Vagina (tissue), 2 donors: ENCODE measurements at regions not wholly inside any gene's neighbourhood (a gene's known extent, or its start where the extent isn't known, plus 50 kb on each side); places are given as distances from the start of the nearest gene placed in this dataset.

Source experiments
- DNase-seq, 2 donors: peaks; one replicate each; pipeline ENCODE4 v3.0.0-alpha.2; 2017; ENCODE audit errors: extremely low spot score in 2 of 2
- H3K27ac ChIP-seq: fragments of 200-600 bp; sonication (generic); one replicate; pipeline ENCODE4 v1.5.1; 2019
- H3K27me3 ChIP-seq: fragments of 200-600 bp; sonication (generic); one replicate; pipeline ENCODE4 v1.5.1; 2019
- H3K36me3 ChIP-seq, 2 donors: fragments of 200-600 bp; sonication (generic); one replicate each; pipeline ENCODE4 v1.5.1; 2017 to 2019
- H3K4me1 ChIP-seq: fragments of 200-600 bp; sonication (generic); one replicate; pipeline ENCODE4 v1.5.1; 2019
- H3K4me3 ChIP-seq, 2 donors: fragments of 200-600 bp; sonication (generic); 1 replicate in 1 of 2; 2 replicates in 1 of 2; pipeline ENCODE4 v1.5.1; 2016 to 2019
- H3K9me3 ChIP-seq: fragments of 200-600 bp; sonication (generic); one replicate; pipeline ENCODE4 v1.5.1; 2019
- CTCF ChIP-seq, 3 experiments: fragments of 450-650 bp in 2 of 3; fragments of 200-600 bp in 1 of 3; sonication (generic) in 1 of 3; IDR thresholded peaks; one replicate each; pipeline ENCODE4 v1.5.1; 2017 to 2019; ENCODE audit warnings: antibody characterized with exemption in 3 of 3, mild to moderate bottlenecking in 2 of 3, moderate library complexity in 2 of 3
- POLR2A ChIP-seq, 2 donors: fragments of 450-650 bp; IDR thresholded peaks; one replicate each; pipeline ENCODE4 v1.6.1; 2017; ENCODE audit warnings: antibody characterized with exemption in 2 of 2, mild to moderate bottlenecking in 2 of 2, moderate library complexity in 2 of 2
- POLR2AphosphoS5 ChIP-seq, 2 donors: sonication (generic); formaldehyde crosslinking; IDR thresholded peaks; one replicate each; pipeline ENCODE4 v1.9.0; 2017; ENCODE audit warnings: antibody characterized with exemption in 2 of 2, mild to moderate bottlenecking in 2 of 2, low read depth in 1 of 2; ENCODE audit not compliant: insufficient read depth in 1 of 2
- intact Hi-C: fragments of 100-400 bp; cut with DNase I; formaldehyde crosslinking; loops from one replicate; pipeline ENCODE4 v1.15.1; 2023

DNA sequence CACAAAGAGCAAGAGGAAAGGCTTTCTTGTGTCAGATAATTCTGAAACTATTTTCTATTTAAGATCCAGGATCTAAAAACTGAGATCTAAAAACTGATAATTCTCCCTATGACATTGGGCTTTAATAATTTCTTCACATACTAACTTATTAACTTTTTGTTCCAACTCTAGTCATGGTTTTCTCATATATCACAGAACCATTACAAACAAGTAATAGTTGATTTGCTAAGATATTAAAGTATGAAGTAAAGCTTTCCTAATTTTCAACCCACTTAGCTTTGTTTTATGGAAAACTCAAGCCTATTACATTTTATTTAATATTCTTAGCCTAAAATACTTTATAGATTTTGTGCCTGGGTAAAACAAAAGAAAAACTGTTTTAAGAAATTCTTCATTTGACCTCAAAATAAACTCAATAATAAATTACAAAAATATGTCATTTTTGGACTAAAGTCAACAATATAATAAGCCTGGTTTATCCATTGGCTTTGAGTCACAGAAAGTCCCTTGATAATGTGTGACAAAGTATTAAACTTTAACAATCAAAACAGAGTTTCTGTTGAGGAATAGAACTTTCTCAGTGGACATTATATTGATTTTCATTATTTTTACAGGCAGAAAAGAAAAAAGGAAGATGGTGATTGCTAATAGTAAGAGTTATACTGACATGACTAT is 1142.9 kb upstream of the SORCS1 start:
- H3K4me1 ChIP-seq, result no peaks in the 10 kb centered on the region
- H3K4me3 ChIP-seq, result no peak overlapping the region
- H3K36me3 ChIP-seq, result no peaks in the 10 kb centered on the region
- no peaks in the 10 kb centered on the region for H3K9me3 ChIP-seq
- H3K27me3 ChIP-seq, result no peaks in the 10 kb centered on the region
- H3K27ac ChIP-seq, result no peak overlapping the region
- no peak for TF ChIP-seq POLR2AphosphoS5 (IDR thresholded peaks at IDR 0.05; ENCODE audit: insufficient read depth in 1 of 2, low read depth in 1 of 2)
- no peak for TF ChIP-seq CTCF (IDR thresholded peaks at IDR 0.05)
- TF ChIP-seq POLR2A (IDR thresholded peaks at IDR 0.05), result no peak
- intact Hi-C loops, result no loop called here
- DNase-seq, result no peak

GRCh38 chr10:108303149-108303548 is 1138.6 kb upstream of the SORCS1 start:
- intact Hi-C loops, result no loop called here
- no peak for DNase-seq
- Histone ChIP-seq H3K4me1 (no peaks in the 10 kb centered on the region), H3K27me3 (no peaks in the 10 kb centered on the region), H3K4me3 (no peak overlapping the region), H3K36me3 (no peaks in the 10 kb centered on the region), H3K9me3 (no peaks in the 10 kb centered on the region), H3K27ac (no peak overlapping the region)
- TF ChIP-seq CTCF (IDR thresholded peaks at IDR 0.05) (no peak), POLR2AphosphoS5 (IDR thresholded peaks at IDR 0.05; ENCODE audit: insufficient read depth in 1 of 2, low read depth in 1 of 2) (no peak), POLR2A (IDR thresholded peaks at IDR 0.05) (no peak)

DNA sequence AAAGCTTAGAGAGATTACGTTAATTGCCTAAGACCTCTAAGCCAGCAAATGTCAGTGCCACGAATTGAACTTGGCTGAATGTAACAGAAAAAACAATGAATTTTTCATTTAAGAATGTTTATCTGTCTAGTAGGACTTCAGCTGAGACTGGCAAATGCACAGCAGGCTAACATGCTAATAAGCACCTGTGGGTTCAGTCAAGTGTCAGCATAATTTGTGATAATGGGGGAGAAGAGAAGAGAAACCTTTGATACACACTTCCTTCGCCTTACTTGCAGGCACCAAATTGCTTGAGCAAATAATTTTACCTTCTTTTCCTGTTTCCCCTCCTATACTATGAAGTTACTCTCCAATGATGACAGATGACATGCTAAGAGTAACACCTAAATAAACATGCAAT is 1136.5 kb upstream of the SORCS1 start:
- Histone ChIP-seq H3K27me3 (no peaks in the 10 kb centered on the region), H3K4me1 (no peaks in the 10 kb centered on the region), H3K27ac (no peak overlapping the region), H3K9me3 (no peaks in the 10 kb centered on the region), H3K36me3 (no peaks in the 10 kb centered on the region), H3K4me3 (no peak overlapping the region)
- TF ChIP-seq POLR2AphosphoS5 (IDR thresholded peaks at IDR 0.05; ENCODE audit: insufficient read depth in 1 of 2, low read depth in 1 of 2) (no peak), POLR2A (IDR thresholded peaks at IDR 0.05) (no peak), CTCF (IDR thresholded peaks at IDR 0.05) (no peak)
- DNase-seq, result no peak
- intact Hi-C loops, result no loop called here

DNA sequence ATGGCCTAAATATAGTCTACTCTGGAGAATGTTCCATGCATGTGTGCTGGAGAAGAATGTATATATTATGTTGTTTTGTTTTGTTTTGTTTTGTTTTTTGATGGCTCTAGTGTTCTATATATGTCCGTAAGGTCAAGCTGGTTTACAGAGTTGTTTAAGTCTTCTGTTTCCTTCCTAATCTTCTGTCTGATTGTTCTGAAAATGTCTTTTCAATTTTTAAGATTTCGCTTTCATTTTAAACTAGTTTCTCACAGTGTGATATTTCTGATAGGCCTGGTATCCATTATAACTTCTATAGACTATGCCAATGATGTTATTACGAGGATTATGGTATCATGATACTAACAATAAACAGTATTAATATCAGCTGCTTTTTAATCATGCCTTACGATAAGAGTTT is 1126.3 kb upstream of the SORCS1 start:
- H3K4me1 ChIP-seq, result no peaks in the 10 kb centered on the region
- intact Hi-C loops, result no loop called here
- TF ChIP-seq POLR2AphosphoS5 (IDR thresholded peaks at IDR 0.05; ENCODE audit: insufficient read depth in 1 of 2, low read depth in 1 of 2), result no peak

GRCh38 chr10:108275895-108276685 is 1111.6 kb upstream of the SORCS1 start:
- no peak overlapping the region for H3K27ac ChIP-seq
- H3K36me3 ChIP-seq, result no peaks in the 10 kb centered on the region
- no peak for DNase-seq
- H3K9me3 ChIP-seq, result no peaks in the 10 kb centered on the region
- intact Hi-C loops, result no loop called here
- no peak overlapping the region for H3K4me3 ChIP-seq
- TF ChIP-seq POLR2AphosphoS5 (IDR thresholded peaks at IDR 0.05; ENCODE audit: insufficient read depth in 1 of 2, low read depth in 1 of 2) (no peak), CTCF (IDR thresholded peaks at IDR 0.05) (no peak), POLR2A (IDR thresholded peaks at IDR 0.05) (no peak)
- H3K27me3 ChIP-seq, result no peaks in the 10 kb centered on the region
- H3K4me1 ChIP-seq, result no peaks in the 10 kb centered on the region

More for the DNA sequence above, 1126.3 kb upstream of the SORCS1 start:
- no peaks in the 10 kb centered on the region for H3K36me3 ChIP-seq
- H3K27me3 ChIP-seq, result no peaks in the 10 kb centered on the region
- H3K9me3 ChIP-seq, result no peaks in the 10 kb centered on the region
- no peak overlapping the region for H3K27ac ChIP-seq
- H3K4me3 ChIP-seq, result no peak overlapping the region
- no peak for DNase-seq
